ENCODE measurements at regions not wholly inside any gene's neighbourhood (a gene's known extent, or its start where the extent isn't known, plus 50 kb on each side); places are given as distances from the start of the nearest gene placed in this dataset.

DNA sequence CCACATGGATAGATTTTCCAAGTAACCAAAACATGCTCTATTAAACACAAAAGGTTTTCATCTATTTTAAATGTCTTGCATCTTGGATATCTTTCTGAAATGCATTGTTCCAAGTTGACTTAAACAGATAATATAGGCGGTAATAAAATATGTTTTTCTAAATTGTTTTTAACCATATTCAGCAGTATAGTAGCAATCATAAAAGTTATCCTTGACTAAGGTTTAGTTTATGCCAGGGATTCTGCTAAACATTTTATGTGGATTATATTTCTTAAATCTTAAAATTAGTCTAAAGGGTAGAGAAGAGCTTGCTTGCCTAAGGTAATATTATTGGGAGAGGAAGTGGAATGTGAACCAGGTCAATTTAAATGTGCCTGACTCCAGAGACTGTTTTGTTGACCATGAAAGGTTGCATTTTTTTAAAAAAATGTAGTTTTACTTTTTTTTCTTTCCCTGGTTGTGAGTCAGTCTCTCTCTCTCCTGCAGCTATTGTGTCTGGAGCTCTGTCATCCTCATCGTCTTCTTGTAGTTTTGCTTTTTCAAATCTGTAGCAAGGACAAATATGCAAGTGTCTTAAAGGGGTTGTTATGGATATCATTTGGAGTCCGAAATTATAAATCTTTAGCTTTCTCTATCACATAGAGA lies 309.1 kb upstream of the COL3A1 start:
- H3K27ac Mint-ChIP-seq (ENCODE audit: unreplicated experiment) = no peak overlapping the region
- TF ChIP-seq, protein P1, sequence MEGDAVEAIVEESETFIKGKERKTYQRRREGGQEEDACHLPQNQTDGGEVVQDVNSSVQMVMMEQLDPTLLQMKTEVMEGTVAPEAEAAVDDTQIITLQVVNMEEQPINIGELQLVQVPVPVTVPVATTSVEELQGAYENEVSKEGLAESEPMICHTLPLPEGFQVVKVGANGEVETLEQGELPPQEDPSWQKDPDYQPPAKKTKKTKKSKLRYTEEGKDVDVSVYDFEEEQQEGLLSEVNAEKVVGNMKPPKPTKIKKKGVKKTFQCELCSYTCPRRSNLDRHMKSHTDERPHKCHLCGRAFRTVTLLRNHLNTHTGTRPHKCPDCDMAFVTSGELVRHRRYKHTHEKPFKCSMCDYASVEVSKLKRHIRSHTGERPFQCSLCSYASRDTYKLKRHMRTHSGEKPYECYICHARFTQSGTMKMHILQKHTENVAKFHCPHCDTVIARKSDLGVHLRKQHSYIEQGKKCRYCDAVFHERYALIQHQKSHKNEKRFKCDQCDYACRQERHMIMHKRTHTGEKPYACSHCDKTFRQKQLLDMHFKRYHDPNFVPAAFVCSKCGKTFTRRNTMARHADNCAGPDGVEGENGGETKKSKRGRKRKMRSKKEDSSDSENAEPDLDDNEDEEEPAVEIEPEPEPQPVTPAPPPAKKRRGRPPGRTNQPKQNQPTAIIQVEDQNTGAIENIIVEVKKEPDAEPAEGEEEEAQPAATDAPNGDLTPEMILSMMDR (IDR thresholded peaks at IDR 0.05) = no peak
- H3K36me3 Mint-ChIP-seq (ENCODE audit: low read depth) = no peaks in the 10 kb centered on the region
- no peaks in the 10 kb centered on the region for H3K9me3 Mint-ChIP-seq (ENCODE audit: low read depth)
- DNase-seq (ENCODE audit: low spot score) = no peak
- no peaks in the 10 kb centered on the region for H3K27me3 Mint-ChIP-seq (ENCODE audit: low read depth)
- no peak overlapping the region for H3K4me3 Mint-ChIP-seq (ENCODE audit: unreplicated experiment)
- H3K4me1 Mint-ChIP-seq (ENCODE audit: low read depth) = peaks cover 24% of the 10 kb centered on the region

DNA sequence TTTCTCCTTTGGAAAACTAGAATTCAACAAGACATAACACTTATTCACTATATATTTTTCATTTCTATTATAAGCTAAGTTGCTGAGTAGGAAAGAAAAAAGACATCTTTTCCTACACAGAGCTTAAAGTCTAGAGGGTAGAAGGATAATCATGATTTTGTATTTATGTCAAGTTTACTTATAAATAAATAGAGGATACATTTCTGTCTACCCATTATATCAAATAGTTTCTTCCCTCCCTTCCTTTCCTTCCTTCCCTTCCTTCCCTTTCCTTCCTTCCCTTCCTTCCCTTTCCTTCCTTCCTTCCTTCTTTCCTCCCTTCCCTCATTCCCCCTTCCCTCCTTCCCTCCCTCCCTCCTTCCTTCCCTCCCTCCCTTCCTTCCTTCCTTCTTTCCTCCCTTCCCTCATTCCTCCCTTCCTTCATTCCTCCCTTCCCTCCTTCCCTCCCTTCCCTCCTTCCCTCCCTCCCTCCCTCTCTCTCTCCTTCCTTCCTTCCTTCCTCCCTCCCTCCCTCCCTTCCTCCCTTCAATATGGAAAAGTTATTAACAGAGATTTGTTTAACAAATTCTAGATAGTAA lies 308.4 kb upstream of the COL3A1 start:
- H3K4me3 Mint-ChIP-seq (ENCODE audit: unreplicated experiment) = no peak overlapping the region
- no peak for DNase-seq (ENCODE audit: low spot score)

DNA sequence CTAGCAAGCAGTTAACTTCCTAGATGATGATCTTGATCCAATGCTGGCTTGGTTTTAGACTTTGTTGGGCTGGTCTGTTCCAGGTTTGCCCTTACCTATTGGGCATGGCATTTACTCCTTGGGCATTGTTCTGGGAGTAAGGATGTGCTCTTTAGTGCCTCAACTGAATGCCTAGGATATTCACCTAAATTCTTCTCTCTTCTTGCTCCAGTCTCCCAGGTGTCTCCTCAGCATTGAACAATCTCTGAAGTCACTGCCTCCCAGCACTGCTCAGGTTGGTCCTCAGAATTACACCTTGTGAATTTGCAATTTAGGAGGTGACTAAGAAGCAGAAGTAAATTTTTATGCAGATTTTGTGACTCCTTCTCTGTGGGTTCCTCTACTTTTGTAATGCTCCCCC lies 307.7 kb upstream of the COL3A1 start:
- TF ChIP-seq, protein P1 (IDR thresholded peaks at IDR 0.05) = no peak
- no peaks in the 10 kb centered on the region for H3K36me3 Mint-ChIP-seq (ENCODE audit: low read depth)
- no peaks in the 10 kb centered on the region for H3K27me3 Mint-ChIP-seq (ENCODE audit: low read depth)
- no peak overlapping the region for H3K27ac Mint-ChIP-seq (ENCODE audit: unreplicated experiment)
- H3K9me3 Mint-ChIP-seq (ENCODE audit: low read depth) = no peaks in the 10 kb centered on the region
- no peak for DNase-seq (ENCODE audit: low spot score)
- peaks cover 24% of the 10 kb centered on the region for H3K4me1 Mint-ChIP-seq (ENCODE audit: low read depth)
- no peak overlapping the region for H3K4me3 Mint-ChIP-seq (ENCODE audit: unreplicated experiment)

More for the DNA sequence above, 308.4 kb upstream of the COL3A1 start:
- peak overlapping the region; percentile 22 for H3K27ac Mint-ChIP-seq (ENCODE audit: unreplicated experiment)
- no peaks in the 10 kb centered on the region for H3K27me3 Mint-ChIP-seq (ENCODE audit: low read depth)
- TF ChIP-seq, protein P1 (IDR thresholded peaks at IDR 0.05) = no peak
- peaks cover 24% of the 10 kb centered on the region for H3K4me1 Mint-ChIP-seq (ENCODE audit: low read depth)
- H3K36me3 Mint-ChIP-seq (ENCODE audit: low read depth) = no peaks in the 10 kb centered on the region
- no peaks in the 10 kb centered on the region for H3K9me3 Mint-ChIP-seq (ENCODE audit: low read depth)

- Mint-ChIP-seq H3K36me3 (ENCODE audit: low read depth) (no peaks in the 10 kb centered on the region), H3K4me1 (ENCODE audit: low read depth) (peaks cover 24% of the 10 kb centered on the region), H3K4me3 (ENCODE audit: unreplicated experiment) (no peak overlapping the region), H3K9me3 (ENCODE audit: low read depth) (no peaks in the 10 kb centered on the region), H3K27ac (ENCODE audit: unreplicated experiment) (peak overlapping the region; percentile 58), H3K27me3 (ENCODE audit: low read depth) (no peaks in the 10 kb centered on the region)
- DNase-seq (ENCODE audit: low spot score) = no peak
- TF ChIP-seq, protein P1 (IDR thresholded peaks at IDR 0.05) = no peak
Measured at GRCh38 chr2:188668017-188668680, 306.0 kb upstream of the COL3A1 start.

- Mint-ChIP-seq H3K36me3 (ENCODE audit: low read depth) (no peaks in the 10 kb centered on the region), H3K9me3 (ENCODE audit: low read depth) (peaks cover 6% of the 10 kb centered on the region), H3K27me3 (ENCODE audit: low read depth) (no peaks in the 10 kb centered on the region), H3K4me1 (ENCODE audit: low read depth) (peaks cover 16% of the 10 kb centered on the region), H3K4me3 (ENCODE audit: unreplicated experiment) (no peak overlapping the region), H3K27ac (ENCODE audit: unreplicated experiment) (peak overlapping the region; percentile 49)
- TF ChIP-seq, protein P1 (IDR thresholded peaks at IDR 0.05) = no peak
- DNase-seq (ENCODE audit: low spot score) = no peak
Measured at GRCh38 chr2:188675391-188676009, 298.7 kb upstream of the COL3A1 start.

All from chondrocyte (in vitro differentiated cells).